Right lobe of liver (tissue), 6 donors: ENCODE measurements at regions not wholly inside any gene's neighbourhood (a gene's known extent, or its start where the extent isn't known, plus 50 kb on each side); places are given as distances from the start of the nearest gene placed in this dataset.

Experiments
- ATAC-seq, 4 donors: fragments of 200-7000 bp; cut with Tn5 transposase; one replicate each; pipeline ENCODE4 v1.9.1; 2020; ENCODE audit warnings: mild to moderate bottlenecking in 4 of 4, moderate library complexity in 4 of 4
- DNase-seq, 3 donors: peaks; one replicate each; pipeline ENCODE4 v3.0.0-alpha.2; 2020
- H3K27ac ChIP-seq, 3 donors: fragments of 200-600 bp; one replicate each; pipeline ENCODE4 v1.8.0; 2022
- H3K27me3 ChIP-seq, 2 donors: fragments of 200-600 bp; one replicate each; pipeline ENCODE4 v1.8.0; 2022
- H3K36me3 ChIP-seq, 4 donors: fragments of 200-600 bp; sonication (generic) in 1 of 4; one replicate each; pipeline versions ENCODE4 v1.5.1 to v1.8.0; 2017 to 2022; ENCODE audit warnings: control low read depth in 1 of 4
- H3K4me1 ChIP-seq, 4 donors: fragments of 200-600 bp; sonication (generic) in 1 of 4; one replicate each; pipeline versions ENCODE4 v1.5.1 to v1.8.0; 2017 to 2022; ENCODE audit warnings: control low read depth in 1 of 4
- H3K4me3 ChIP-seq, 3 donors: fragments of 200-600 bp; one replicate each; pipeline ENCODE4 v1.8.0; 2022
- H3K9me3 ChIP-seq, 4 donors: fragments of 200-600 bp; sonication (generic) in 1 of 4; one replicate each; pipeline versions ENCODE4 v1.5.1 to v1.8.0; 2017 to 2022; ENCODE audit warnings: control low read depth in 1 of 4
- CTCF ChIP-seq, 4 donors: fragments of 200-600 bp in 3 of 4; fragments of 450-650 bp in 1 of 4; IDR thresholded peaks; one replicate each; pipeline versions ENCODE4 v1.5.1 to v1.8.0; 2016 to 2022; ENCODE audit warnings: antibody characterized with exemption in 4 of 4, mild to moderate bottlenecking in 2 of 4
- POLR2A ChIP-seq: fragments of 450-650 bp; IDR thresholded peaks from one replicate; pipeline ENCODE4 v1.6.1; 2017; ENCODE audit warnings: antibody characterized with exemption, mild to moderate bottlenecking
- WGBS: methylation state at CpG from one replicate; pipeline ENCODE4 v1.1.6; 2018; ENCODE audit warnings: low coverage, low lambda C conversion rate; ENCODE audit not compliant: insufficient coverage; ENCODE audit errors: missing lambda C conversion rate; 5-methylcytosine and 5-hydroxymethylcytosine counted together
- intact Hi-C, 2 donors: fragments of 100-400 bp; cut with DNase I; formaldehyde crosslinking; loops; one replicate each; pipeline versions ENCODE4 v1.11.2 to v1.14.1; 2022
- donor health status: DM: no; HTN: yes; CAD: no.
- donor health status: DM: no; HTN: no; CAD: no.
- donor health status: DM: no; HTN: no; CAD: no.
- donor health status: DM: no; HTN: yes; CAD: no.
- donor health status: DM: no; HTN: yes; CAD: no.

DNA sequence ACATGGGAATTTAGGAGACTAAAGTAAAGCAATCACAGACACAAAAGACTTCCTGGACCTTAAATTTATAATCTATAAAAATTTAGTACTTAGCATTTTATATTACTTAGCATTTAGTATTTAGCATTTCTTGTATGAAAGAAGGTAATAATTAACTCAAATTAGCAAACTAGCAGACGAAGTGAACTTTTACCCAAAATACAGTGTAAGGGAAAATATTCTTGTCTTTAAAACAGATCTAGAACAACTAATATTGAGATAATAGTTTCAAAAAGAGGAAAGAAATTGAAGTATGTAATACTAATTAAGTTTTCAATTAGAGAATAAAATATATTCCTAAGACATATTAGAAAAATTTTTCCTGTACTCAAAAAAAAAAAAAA, 134.5 kb upstream of the ZNF804A start:
- H3K27me3 ChIP-seq, result no peaks in the 10 kb centered on the region
- peak overlapping the region in 2 of 3 donors; percentile 75 to 81 for H3K27ac ChIP-seq
- peaks cover 0 to 12% (median 4%) of the 10 kb centered on the region in 4 donors for H3K4me1 ChIP-seq
- intact Hi-C loops, result no loop called here
- peak overlapping the region in 1 of 3 donors; percentile 31 for H3K4me3 ChIP-seq
- 21% methylated on average over 1 of the region's 1 CpG for WGBS
- ATAC-seq (peak; percentile 65 to 74 (median 66)), DNase-seq (no peak)
- TF ChIP-seq CTCF (IDR thresholded peaks at IDR 0.05) (no peak), POLR2A (no peak)
- H3K36me3 ChIP-seq, result no peaks in the 10 kb centered on the region
- no peaks in the 10 kb centered on the region for H3K9me3 ChIP-seq

GRCh38 chr2:184468826-184469225, 129.5 kb upstream of the ZNF804A start:
- TF ChIP-seq CTCF (IDR thresholded peaks at IDR 0.05) (no peak), POLR2A (no peak)
- Histone ChIP-seq H3K27me3 (no peaks in the 10 kb centered on the region), H3K36me3 (no peaks in the 10 kb centered on the region), H3K27ac (no peak overlapping the region), H3K9me3 (no peaks in the 10 kb centered on the region), H3K4me1 (peaks cover 0 to 7% (median 3%) of the 10 kb centered on the region in 4 donors), H3K4me3 (no peak overlapping the region)
- WGBS, result 38% methylated on average over 3 of the region's 3 CpGs
- DNase-seq (no peak), ATAC-seq (no peak)
- intact Hi-C loops, result no loop called here

GRCh38 chr2:184472481-184472880, 125.8 kb upstream of the ZNF804A start:
- WGBS, result no CpG with 5 or more reads among the region's 1 CpG

DNA sequence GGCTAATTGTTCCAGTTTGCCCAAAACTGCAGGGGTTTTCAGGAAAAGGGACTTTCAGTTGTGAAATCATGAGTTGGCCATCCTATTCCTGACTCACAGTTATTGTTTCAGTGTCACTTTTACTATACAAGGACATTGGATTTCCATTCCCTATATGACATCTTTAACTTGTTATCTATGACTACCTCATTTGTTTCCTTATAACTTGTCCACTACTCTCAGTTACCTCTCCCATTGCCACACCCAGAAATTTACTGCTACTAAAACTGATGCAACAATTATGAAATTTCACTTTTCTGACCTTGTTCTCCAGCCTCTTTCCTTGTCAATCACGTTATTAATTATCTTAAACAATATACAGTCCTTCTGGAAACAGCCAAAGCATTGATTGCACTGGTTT, 116.5 kb upstream of the ZNF804A start:
- WGBS, result 32% methylated on average over 1 of the region's 1 CpG
- no peak overlapping the region for H3K27ac ChIP-seq

More at GRCh38 chr2:184472481-184472880, 125.8 kb upstream of the ZNF804A start:
- no peak for TF ChIP-seq CTCF (IDR thresholded peaks at IDR 0.05)
- no peak for TF ChIP-seq POLR2A
- Histone ChIP-seq H3K4me3 (no peak overlapping the region), H3K36me3 (no peaks in the 10 kb centered on the region), H3K4me1 (no peaks in the 10 kb centered on the region), H3K27me3 (no peaks in the 10 kb centered on the region), H3K27ac (no peak overlapping the region), H3K9me3 (no peaks in the 10 kb centered on the region)
- DNase-seq, result no peak
- intact Hi-C loops, result no loop called here
- no peak for ATAC-seq

More for the DNA sequence above, 116.5 kb upstream of the ZNF804A start:
- Histone ChIP-seq H3K4me3 (no peak overlapping the region), H3K27me3 (no peaks in the 10 kb centered on the region), H3K9me3 (no peaks in the 10 kb centered on the region), H3K4me1 (no peaks in the 10 kb centered on the region), H3K36me3 (no peaks in the 10 kb centered on the region)
- ATAC-seq (no peak), DNase-seq (no peak)
- TF ChIP-seq POLR2A (no peak), CTCF (IDR thresholded peaks at IDR 0.05) (no peak)
- intact Hi-C loops, result no loop called here
